ENCODE measurements at regions not wholly inside any gene's neighbourhood (a gene's known extent, or its start where the extent isn't known, plus 50 kb on each side); places are given as distances from the start of the nearest gene placed in this dataset.

- H2BK5ac ChIP-seq (ENCODE audit: low read length): no peak overlapping the region
Observed at GRCh38 chr20:2228926-2229325, 66.9 kb upstream of the TGM3 start.

GRCh38 chr20:2230726-2231488 is 64.9 kb upstream of the TGM3 start:
- Histone ChIP-seq H3K14ac (ENCODE audit: low read length) (no peak overlapping the region), H3K9ac (ENCODE audit: low read depth, low read length, poor library complexity) (peak overlapping the region; percentile 74), H3K36me3 (replicated peaks in 1 of 2; ENCODE audit: control insufficient read depth in 2 of 2, insufficient read depth in 2 of 2, low read length in 2 of 2) (no peaks in the 10 kb centered on the region), H3K4me2 (ENCODE audit: insufficient read depth, low read length, poor library complexity, severe bottlenecking) (no peak overlapping the region), H3K23ac (ENCODE audit: low read depth, low read length, poor library complexity) (no peak overlapping the region), H2BK12ac (ENCODE audit: low read length) (peak overlapping the region; percentile 7), H3K27ac (replicated peaks; ENCODE audit: low read length) (no peak overlapping the region), H3K79me1 (ENCODE audit: low read depth, low read length) (no peaks in the 10 kb centered on the region), H2AFZ (ENCODE audit: low read length) (peak overlapping the region; percentile 48), H3K18ac (ENCODE audit: low read length) (peak overlapping the region; percentile 13), H2BK15ac (ENCODE audit: low read length) (no peak overlapping the region), H2AK5ac (ENCODE audit: low read depth, low read length) (no peak overlapping the region), H3K27me3 (ENCODE audit: control insufficient read depth in 3 of 3, insufficient read depth in 3 of 3, low read depth in 1 of 3, low read length in 3 of 3) (no peaks in the 10 kb centered on the region), H3K4ac (ENCODE audit: low read length) (peak overlapping the region; percentile 13), H2BK5ac (ENCODE audit: low read length) (no peak overlapping the region), H4K8ac (ENCODE audit: low read depth, low read length) (no peak overlapping the region), H2BK120ac (ENCODE audit: low read depth, low read length) (no peak overlapping the region), H3K4me3 (ENCODE audit: low read length in 2 of 2) (no peak overlapping the region), H3K4me1 (ENCODE audit: control insufficient read depth in 2 of 2, insufficient read depth in 1 of 2, low read depth in 1 of 2, low read length in 2 of 2) (peaks cover 9 to 25% of the 10 kb centered on the region in 2 donors), H3K9me3 (replicated peaks in 1 of 2; ENCODE audit: control insufficient read depth in 2 of 2, insufficient read depth in 1 of 2, low read depth in 1 of 2, low read length in 2 of 2) (no peaks in the 10 kb centered on the region), H4K91ac (ENCODE audit: low read depth, low read length, poor library complexity) (no peak overlapping the region)
- no CpG with 5 or more reads among the region's 8 CpGs for WGBS, 2 donors (ENCODE audit: extremely low coverage in 2 of 2, insufficient read length in 2 of 2, insufficient replicate concordance in 1 of 2)
- no peak for DNase-seq (ENCODE audit: low spot score)

More at GRCh38 chr20:2228926-2229325, 66.9 kb upstream of the TGM3 start:
- H3K27ac ChIP-seq (replicated peaks; ENCODE audit: low read length): no peak overlapping the region
- no peak overlapping the region for H4K8ac ChIP-seq (ENCODE audit: low read depth, low read length)
- no peak overlapping the region for H3K14ac ChIP-seq (ENCODE audit: low read length)
- H3K79me1 ChIP-seq (ENCODE audit: low read depth, low read length): no peaks in the 10 kb centered on the region
- no peak overlapping the region for H2BK12ac ChIP-seq (ENCODE audit: low read length)
- no peak overlapping the region for H3K23ac ChIP-seq (ENCODE audit: low read depth, low read length, poor library complexity)
- no peak overlapping the region for H3K4me3 ChIP-seq (ENCODE audit: low read length in 2 of 2)
- H2AK5ac ChIP-seq (ENCODE audit: low read depth, low read length): no peak overlapping the region
- H4K91ac ChIP-seq (ENCODE audit: low read depth, low read length, poor library complexity): no peak overlapping the region
- no peaks in the 10 kb centered on the region for H3K36me3 ChIP-seq (replicated peaks in 1 of 2; ENCODE audit: control insufficient read depth in 2 of 2, insufficient read depth in 2 of 2, low read length in 2 of 2)
- H3K9me3 ChIP-seq (replicated peaks in 1 of 2; ENCODE audit: control insufficient read depth in 2 of 2, insufficient read depth in 1 of 2, low read depth in 1 of 2, low read length in 2 of 2): no peaks in the 10 kb centered on the region
- H2BK120ac ChIP-seq (ENCODE audit: low read depth, low read length): no peak overlapping the region
- H2BK15ac ChIP-seq (ENCODE audit: low read length): no peak overlapping the region
- no peak overlapping the region for H3K4ac ChIP-seq (ENCODE audit: low read length)
- DNase-seq (ENCODE audit: low spot score): no peak
- no peak overlapping the region for H3K18ac ChIP-seq (ENCODE audit: low read length)
- H2AFZ ChIP-seq (ENCODE audit: low read length): no peak overlapping the region
- no peak overlapping the region for H3K9ac ChIP-seq (ENCODE audit: low read depth, low read length, poor library complexity)
- peaks cover 2 to 10% of the 10 kb centered on the region in 2 donors for H3K4me1 ChIP-seq (ENCODE audit: control insufficient read depth in 2 of 2, insufficient read depth in 1 of 2, low read depth in 1 of 2, low read length in 2 of 2)
- WGBS, 2 donors (ENCODE audit: extremely low coverage in 2 of 2, insufficient read length in 2 of 2, insufficient replicate concordance in 1 of 2): no CpG with 5 or more reads among the region's 5 CpGs
- no peaks in the 10 kb centered on the region for H3K27me3 ChIP-seq (ENCODE audit: control insufficient read depth in 3 of 3, insufficient read depth in 3 of 3, low read depth in 1 of 3, low read length in 3 of 3)
- no peak overlapping the region for H3K4me2 ChIP-seq (ENCODE audit: insufficient read depth, low read length, poor library complexity, severe bottlenecking)

- H4K91ac ChIP-seq (ENCODE audit: low read depth, low read length, poor library complexity): no peak overlapping the region
- WGBS, 2 donors (ENCODE audit: extremely low coverage in 2 of 2, insufficient read length in 2 of 2, insufficient replicate concordance in 1 of 2): no CpG with 5 or more reads among the region's 7 CpGs
- no peaks in the 10 kb centered on the region for H3K9me3 ChIP-seq (replicated peaks in 1 of 2; ENCODE audit: control insufficient read depth in 2 of 2, insufficient read depth in 1 of 2, low read depth in 1 of 2, low read length in 2 of 2)
- H3K79me1 ChIP-seq (ENCODE audit: low read depth, low read length): no peaks in the 10 kb centered on the region
- H3K36me3 ChIP-seq (replicated peaks in 1 of 2; ENCODE audit: control insufficient read depth in 2 of 2, insufficient read depth in 2 of 2, low read length in 2 of 2): no peaks in the 10 kb centered on the region
- H3K23ac ChIP-seq (ENCODE audit: low read depth, low read length, poor library complexity): no peak overlapping the region
- no peak overlapping the region for H2AK5ac ChIP-seq (ENCODE audit: low read depth, low read length)
- no peak overlapping the region for H2BK120ac ChIP-seq (ENCODE audit: low read depth, low read length)
- H4K8ac ChIP-seq (ENCODE audit: low read depth, low read length): no peak overlapping the region
- no peak overlapping the region for H2AFZ ChIP-seq (ENCODE audit: low read length)
- H2BK12ac ChIP-seq (ENCODE audit: low read length): no peak overlapping the region
- no peak overlapping the region for H3K4ac ChIP-seq (ENCODE audit: low read length)
- H3K27me3 ChIP-seq (ENCODE audit: control insufficient read depth in 3 of 3, insufficient read depth in 3 of 3, low read depth in 1 of 3, low read length in 3 of 3): no peaks in the 10 kb centered on the region
- no peak overlapping the region for H2BK5ac ChIP-seq (ENCODE audit: low read length)
- H3K4me2 ChIP-seq (ENCODE audit: insufficient read depth, low read length, poor library complexity, severe bottlenecking): no peak overlapping the region
- no peak overlapping the region for H3K14ac ChIP-seq (ENCODE audit: low read length)
- no peak overlapping the region for H3K27ac ChIP-seq (replicated peaks; ENCODE audit: low read length)
- no peak overlapping the region for H2BK15ac ChIP-seq (ENCODE audit: low read length)
- no peak overlapping the region for H3K18ac ChIP-seq (ENCODE audit: low read length)
- no peak for DNase-seq (ENCODE audit: low spot score)
- H3K4me3 ChIP-seq (ENCODE audit: low read length in 2 of 2): no peak overlapping the region
- peaks cover 9 to 33% of the 10 kb centered on the region in 2 donors for H3K4me1 ChIP-seq (ENCODE audit: control insufficient read depth in 2 of 2, insufficient read depth in 1 of 2, low read depth in 1 of 2, low read length in 2 of 2)
- no peak overlapping the region for H3K9ac ChIP-seq (ENCODE audit: low read depth, low read length, poor library complexity)
Observed at GRCh38 chr20:2231701-2232100, 64.1 kb upstream of the TGM3 start.

- DNase-seq (ENCODE audit: low spot score): no peak
- peaks cover 14 to 43% of the 10 kb centered on the region in 2 donors for H3K4me1 ChIP-seq (ENCODE audit: control insufficient read depth in 2 of 2, insufficient read depth in 1 of 2, low read depth in 1 of 2, low read length in 2 of 2)
- no CpG with 5 or more reads among the region's 5 CpGs for WGBS, 2 donors (ENCODE audit: extremely low coverage in 2 of 2, insufficient read length in 2 of 2, insufficient replicate concordance in 1 of 2)
Observed at GRCh38 chr20:2234598-2235191, 61.1 kb upstream of the TGM3 start.

More at GRCh38 chr20:2234598-2235191, 61.1 kb upstream of the TGM3 start:
- no peak overlapping the region for H2BK15ac ChIP-seq (ENCODE audit: low read length)
- H3K9me3 ChIP-seq (replicated peaks in 1 of 2; ENCODE audit: control insufficient read depth in 2 of 2, insufficient read depth in 1 of 2, low read depth in 1 of 2, low read length in 2 of 2): no peaks in the 10 kb centered on the region
- no peaks in the 10 kb centered on the region for H3K36me3 ChIP-seq (replicated peaks in 1 of 2; ENCODE audit: control insufficient read depth in 2 of 2, insufficient read depth in 2 of 2, low read length in 2 of 2)
- H2BK120ac ChIP-seq (ENCODE audit: low read depth, low read length): no peak overlapping the region
- no peak overlapping the region for H3K14ac ChIP-seq (ENCODE audit: low read length)
- H2AFZ ChIP-seq (ENCODE audit: low read length): no peak overlapping the region
- H3K4ac ChIP-seq (ENCODE audit: low read length): no peak overlapping the region
- no peak overlapping the region for H4K91ac ChIP-seq (ENCODE audit: low read depth, low read length, poor library complexity)
- H3K4me2 ChIP-seq (ENCODE audit: insufficient read depth, low read length, poor library complexity, severe bottlenecking): no peak overlapping the region
- H2AK5ac ChIP-seq (ENCODE audit: low read depth, low read length): no peak overlapping the region
- H3K27me3 ChIP-seq (ENCODE audit: control insufficient read depth in 3 of 3, insufficient read depth in 3 of 3, low read depth in 1 of 3, low read length in 3 of 3): no peaks in the 10 kb centered on the region
- no peak overlapping the region for H3K18ac ChIP-seq (ENCODE audit: low read length)
- no peak overlapping the region for H3K9ac ChIP-seq (ENCODE audit: low read depth, low read length, poor library complexity)
- no peak overlapping the region for H3K23ac ChIP-seq (ENCODE audit: low read depth, low read length, poor library complexity)
- H3K4me3 ChIP-seq (ENCODE audit: low read length in 2 of 2): no peak overlapping the region
- no peak overlapping the region for H2BK5ac ChIP-seq (ENCODE audit: low read length)
- H4K8ac ChIP-seq (ENCODE audit: low read depth, low read length): no peak overlapping the region
- no peak overlapping the region for H2BK12ac ChIP-seq (ENCODE audit: low read length)
- H3K79me1 ChIP-seq (ENCODE audit: low read depth, low read length): no peaks in the 10 kb centered on the region
- H3K27ac ChIP-seq (replicated peaks; ENCODE audit: low read length): no peak overlapping the region

Data from neuronal stem cell (in vitro differentiated cells).